Esophagus mucosa (tissue), 1 donor: ENCODE measurements at regions not wholly inside any gene's neighbourhood (a gene's known extent, or its start where the extent isn't known, plus 50 kb on each side); places are given as distances from the start of the nearest gene placed in this dataset.
"Not testable (repeated sequence)": the region's sequence is repeated elsewhere in the genome, so short reads cannot be mapped to it uniquely, and the experiment has no call there.

Source experiments
- ATAC-seq: fragments of 200-7000 bp; cut with Tn5 transposase; one replicate; pipeline ENCODE4 v1.9.1; 2020
- donor health status: DM: yes; HTN: yes; CAD: no.

DNA sequence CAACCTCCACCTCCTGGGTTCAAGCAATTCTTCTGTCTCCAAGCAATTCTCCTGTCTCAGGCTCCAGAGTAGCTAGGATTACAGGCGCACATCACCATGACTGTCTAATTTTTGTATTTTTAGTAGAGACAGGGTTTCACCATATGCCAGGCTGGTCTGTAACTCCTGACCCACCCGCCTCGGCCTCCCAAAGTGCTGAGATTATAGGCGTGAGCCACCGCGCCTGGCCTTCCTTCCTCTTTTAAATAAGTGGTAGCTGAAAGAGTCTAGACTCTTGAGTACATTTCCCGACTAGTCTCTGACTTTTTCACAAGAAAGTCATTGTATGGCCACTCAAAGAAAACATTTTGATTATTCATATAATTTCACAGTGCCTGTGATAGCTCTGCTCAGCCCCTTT lies 636.2 kb upstream of the ANKRD30A start:
- no peak for ATAC-seq

- no peak for ATAC-seq
Observed at GRCh38 chr10:36488579-36488978, 636.8 kb upstream of the ANKRD30A start.

DNA sequence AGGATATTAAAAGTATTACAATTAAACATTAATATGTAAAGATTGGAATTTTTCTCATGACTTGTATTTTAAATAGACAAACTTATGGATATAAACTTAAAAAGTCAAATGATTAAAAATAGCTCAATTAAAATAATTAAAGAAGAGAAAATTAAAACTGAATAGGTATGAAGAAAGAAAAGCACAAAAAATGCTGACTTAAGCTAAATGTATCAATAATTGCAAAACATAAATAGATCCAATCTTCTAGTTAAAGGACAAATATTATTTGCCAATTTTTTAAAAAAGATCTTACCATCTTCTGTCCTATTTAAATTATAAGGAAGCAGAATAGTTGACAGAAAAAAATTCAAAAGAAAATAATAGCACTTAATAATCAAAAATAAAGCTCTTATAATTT lies 646.3 kb upstream of the ANKRD30A start:
- ATAC-seq = no peak

GRCh38 chr10:36476399-36476798 lies 649.0 kb upstream of the ANKRD30A start:
- no peak for ATAC-seq

- ATAC-seq = no peak
Observed at GRCh38 chr10:36475746-36476145, 649.7 kb upstream of the ANKRD30A start.

GRCh38 chr10:36474456-36474855 lies 650.9 kb upstream of the ANKRD30A start:
- ATAC-seq = no peak

GRCh38 chr10:36473122-36473521 lies 652.3 kb upstream of the ANKRD30A start:
- ATAC-seq = no peak

GRCh38 chr10:36469585-36469984 lies 655.8 kb upstream of the ANKRD30A start:
- ATAC-seq = peak; percentile 42

DNA sequence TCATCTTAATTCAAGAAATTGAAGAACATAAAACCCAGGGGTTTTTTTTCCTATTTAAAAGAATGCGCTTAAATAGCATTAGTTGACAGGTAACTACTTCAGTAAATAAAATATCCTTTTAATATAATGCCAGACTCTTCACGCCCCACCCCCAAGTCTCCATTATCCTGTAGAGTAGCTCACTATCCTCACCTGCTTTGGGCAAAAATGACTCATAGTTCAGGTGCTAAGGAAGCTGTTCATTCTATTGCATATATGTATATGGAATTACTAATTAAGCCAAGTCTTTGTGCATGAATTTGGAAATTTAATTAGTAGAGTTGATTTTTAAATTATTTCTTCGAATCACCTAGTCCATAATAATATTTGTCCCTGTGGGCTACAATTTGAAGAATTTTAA lies 656.8 kb upstream of the ANKRD30A start:
- ATAC-seq = peak; percentile 62

DNA sequence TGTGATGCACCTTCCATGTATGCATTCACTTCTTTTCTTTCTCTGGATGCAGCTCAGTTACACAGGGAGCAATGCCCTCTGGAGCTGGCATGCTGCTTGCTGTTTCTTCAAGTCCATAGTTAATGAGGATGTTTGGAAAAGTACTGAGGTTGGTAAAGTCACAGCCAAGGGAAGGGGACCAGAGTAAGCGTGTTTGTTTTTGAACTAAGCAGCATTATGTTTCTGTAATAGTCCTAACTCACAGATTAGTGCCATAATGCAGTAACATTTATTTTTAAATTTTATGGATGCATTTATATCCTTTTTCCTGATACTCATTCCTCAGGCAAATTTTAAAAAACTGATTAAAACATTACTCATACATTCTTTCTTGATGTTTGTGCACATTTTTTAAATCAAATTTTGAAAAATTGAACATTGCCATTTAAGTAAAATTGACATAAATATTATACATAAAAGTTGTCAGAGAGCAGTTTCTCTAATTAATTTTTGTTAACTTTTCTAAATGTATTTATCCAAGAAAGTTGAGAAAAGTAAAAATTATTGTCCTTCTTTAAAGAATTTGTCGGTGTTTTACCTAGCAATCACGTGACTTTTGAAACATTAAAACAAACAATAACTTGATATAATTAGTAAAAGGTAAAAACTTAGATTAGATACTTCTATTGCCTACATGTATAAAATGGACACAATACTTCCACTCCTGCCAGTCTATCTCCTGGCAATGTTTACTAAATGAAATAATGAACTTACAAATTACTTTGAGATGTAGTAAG lies 659.6 kb upstream of the ANKRD30A start:
- ATAC-seq = no peak

GRCh38 chr10:36464291-36464690 lies 661.1 kb upstream of the ANKRD30A start:
- ATAC-seq = no peak

- no peak for ATAC-seq
Observed at GRCh38 chr10:36463390-36463789, 662.0 kb upstream of the ANKRD30A start.

GRCh38 chr10:36462194-36462593 lies 663.2 kb upstream of the ANKRD30A start:
- ATAC-seq = peak; percentile 70

DNA sequence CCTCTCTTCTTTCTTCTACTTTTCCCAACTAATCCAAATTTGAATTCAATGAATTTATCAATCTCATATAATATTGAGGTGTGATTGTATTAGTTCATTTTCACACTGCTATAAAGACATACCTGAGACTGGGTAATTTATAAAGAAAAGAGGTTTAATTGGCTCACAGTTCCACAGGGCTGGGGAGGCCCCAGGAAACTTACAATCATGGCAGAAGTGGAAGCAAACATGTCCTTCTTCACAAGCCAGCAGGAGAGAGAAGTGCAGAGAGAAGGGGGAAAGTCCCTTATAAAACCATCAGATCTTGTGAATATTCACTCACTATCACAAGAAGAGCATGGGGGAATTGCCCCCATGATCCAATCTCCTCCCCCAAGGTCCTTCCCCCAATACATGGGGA lies 667.0 kb upstream of the ANKRD30A start:
- ATAC-seq = not testable (repeated sequence)

GRCh38 chr10:36457751-36458150 lies 667.6 kb upstream of the ANKRD30A start:
- no peak for ATAC-seq

DNA sequence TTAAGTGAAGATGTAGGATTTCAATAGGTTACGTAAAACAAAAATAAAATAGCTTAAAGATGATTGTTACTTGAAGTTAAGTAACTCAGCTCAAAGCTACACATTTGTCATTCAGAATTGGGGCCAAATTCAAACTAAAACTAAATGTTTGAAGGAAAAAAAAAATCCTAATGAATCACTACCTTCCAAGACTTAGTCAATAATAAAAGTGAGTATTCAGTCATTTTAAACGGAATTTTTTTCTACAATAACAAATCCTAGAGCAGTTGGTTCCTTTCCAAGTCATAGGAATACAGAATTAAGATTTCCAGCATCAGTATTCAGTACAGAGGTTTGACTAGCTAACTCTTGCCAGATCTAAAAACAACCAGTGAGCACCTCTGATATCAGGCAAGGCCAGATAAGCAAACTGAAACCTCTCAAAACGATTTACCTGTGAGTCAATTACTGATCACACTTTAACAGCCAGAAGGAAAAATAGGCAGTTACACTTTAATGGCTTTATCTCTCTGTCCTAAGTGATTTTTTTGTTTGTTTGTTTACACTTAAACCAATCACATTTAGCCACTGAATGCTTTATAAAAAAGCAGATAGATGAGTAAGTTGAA lies 669.8 kb upstream of the ANKRD30A start:
- ATAC-seq = no peak

DNA sequence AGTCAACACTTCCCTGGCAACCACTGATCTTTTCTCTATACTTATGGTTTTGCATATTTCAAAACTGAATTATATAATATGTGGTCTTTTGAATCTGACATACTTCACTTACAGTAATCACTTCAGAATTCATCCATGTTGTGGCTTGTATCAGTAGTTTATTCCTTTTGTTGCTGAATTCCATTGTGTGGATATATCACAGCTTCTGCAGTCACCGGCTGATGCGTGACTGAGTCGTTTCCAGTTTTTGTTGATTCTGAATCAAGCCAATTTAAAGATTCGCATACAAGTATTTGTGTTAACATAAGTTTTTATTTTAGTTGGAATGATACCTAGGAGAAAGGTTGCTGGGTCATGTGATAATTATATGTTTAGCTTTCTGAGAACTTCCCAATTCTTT lies 672.5 kb upstream of the ANKRD30A start:
- ATAC-seq = no peak

DNA sequence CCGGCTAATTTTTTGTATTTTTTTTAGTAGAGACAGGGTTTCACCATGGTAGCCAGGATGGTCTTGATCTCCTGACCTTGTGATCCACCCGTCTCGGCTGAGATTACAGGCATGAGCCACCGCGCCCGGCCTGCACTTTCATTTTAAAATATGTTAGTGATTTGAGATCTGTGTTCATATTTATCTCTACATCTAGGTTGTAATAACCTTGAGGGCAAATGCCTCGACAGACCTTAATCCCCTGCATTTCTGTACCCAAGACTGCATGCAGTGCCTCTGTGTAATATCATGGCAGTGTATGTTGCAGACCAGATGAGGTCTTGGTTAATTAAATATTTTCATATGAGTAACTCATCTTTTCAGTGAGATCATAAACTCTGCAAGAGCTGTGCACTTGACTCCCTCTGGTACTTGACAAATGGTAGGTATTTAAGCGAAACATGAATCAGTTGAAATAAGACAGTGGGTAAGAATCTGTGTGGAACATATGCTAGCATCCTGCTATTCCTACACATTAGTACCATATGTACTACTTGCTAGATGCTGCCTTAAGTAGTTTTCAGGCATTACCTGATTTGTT lies 673.9 kb upstream of the ANKRD30A start:
- no peak for ATAC-seq

GRCh38 chr10:36450380-36450779 lies 675.0 kb upstream of the ANKRD30A start:
- no peak for ATAC-seq

DNA sequence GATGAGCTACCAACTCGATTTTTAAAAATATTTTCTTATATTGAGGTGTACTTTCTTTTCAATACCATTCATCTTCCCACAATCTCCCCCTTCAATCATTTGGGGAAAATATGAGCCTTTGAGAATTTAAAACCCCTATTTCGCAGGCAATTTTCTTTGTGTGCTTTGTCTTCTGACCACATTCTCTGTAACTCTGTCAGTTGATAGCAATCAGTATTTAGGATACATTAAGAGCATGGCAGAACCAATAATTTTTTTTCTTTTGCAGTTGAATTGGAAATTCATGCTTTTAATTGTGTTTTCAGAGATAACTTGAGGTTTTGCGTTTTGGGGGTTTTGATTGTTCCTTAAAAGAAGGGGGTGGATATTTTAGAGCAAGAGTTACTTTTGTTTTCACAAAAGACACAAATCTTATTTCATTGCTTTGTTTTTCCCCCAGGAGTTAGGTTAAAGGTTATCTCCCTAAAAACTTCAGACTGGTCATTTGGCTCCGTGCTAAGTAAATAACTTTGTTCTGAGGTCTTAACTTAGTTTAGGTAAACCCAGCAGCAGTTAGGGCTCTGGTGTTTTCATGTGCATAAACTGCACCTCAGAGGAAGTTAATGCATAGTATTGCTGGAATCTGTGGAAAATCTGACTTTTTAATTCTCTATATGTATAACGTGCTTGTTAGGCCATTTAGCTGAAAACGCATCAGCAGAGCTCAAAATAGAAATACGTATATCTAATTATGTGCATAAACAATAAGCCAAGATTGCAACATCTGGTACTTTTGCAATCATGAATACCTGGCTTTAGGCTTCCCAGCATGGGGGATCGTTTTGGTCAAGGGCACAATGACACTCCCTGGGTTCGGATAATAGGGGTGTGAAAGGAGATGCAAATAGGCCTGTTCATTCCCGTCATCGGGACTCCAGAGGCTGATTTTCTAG lies 676.4 kb upstream of the ANKRD30A start:
- ATAC-seq = peak; percentile 47

- ATAC-seq = no peak
Observed at GRCh38 chr10:36446881-36447280, 678.5 kb upstream of the ANKRD30A start.

DNA sequence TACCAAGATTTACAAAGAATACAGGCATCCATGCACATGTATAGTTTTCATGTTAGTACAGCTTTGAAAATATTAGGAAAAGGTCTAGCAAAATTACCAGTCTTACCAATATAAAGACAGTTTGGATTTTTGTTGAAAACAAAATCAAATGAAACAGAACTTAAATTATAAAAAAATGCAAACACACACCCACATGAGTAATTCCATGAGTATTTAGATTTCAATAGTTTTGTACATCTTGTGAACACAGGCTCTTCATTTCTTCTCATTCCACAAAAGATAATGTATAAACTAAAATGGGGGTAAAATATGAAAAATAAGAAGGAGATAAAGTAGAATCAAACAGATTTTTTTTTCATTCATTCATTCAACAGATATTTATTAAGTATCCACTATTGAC lies 682.2 kb upstream of the ANKRD30A start:
- no peak for ATAC-seq

DNA sequence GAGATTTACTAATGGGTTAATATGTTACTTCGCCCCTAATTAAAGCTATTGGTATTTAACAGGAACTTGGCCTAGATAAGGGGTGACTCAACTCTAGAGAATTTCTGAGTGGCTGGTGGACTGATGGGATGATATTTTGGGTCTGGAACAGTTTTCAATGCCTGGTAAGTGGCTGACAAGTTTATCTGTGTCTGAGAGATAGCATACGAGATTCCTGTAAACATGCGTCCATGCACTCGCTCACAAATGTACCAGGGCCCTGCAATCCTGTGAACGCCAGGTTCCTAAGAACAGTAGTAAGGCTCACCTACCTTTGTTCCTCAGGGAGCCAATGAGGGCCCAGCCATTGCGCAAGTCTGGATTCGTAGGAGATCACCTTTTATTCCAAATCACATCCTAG lies 683.8 kb upstream of the ANKRD30A start:
- ATAC-seq = no peak
